Inflammatory macrophage (primary cell): ENCODE measurements at regions not wholly inside any gene's neighbourhood (a gene's known extent, or its start where the extent isn't known, plus 50 kb on each side); places are given as distances from the start of the nearest gene placed in this dataset.
"Not testable (repeated sequence)": the region's sequence is repeated elsewhere in the genome, so short reads cannot be mapped to it uniquely, and the experiment has no call there.

ENCODE experiments used
- DNase-seq, 2 donors: peaks; one replicate each; pipeline ENCODE4 v3.0.0-alpha.2; 2020 to 2022

- no peak for DNase-seq
Measured at GRCh38 chr1:100629391-100629790, 90.2 kb upstream of the VCAM1 start.

- peak; percentile 12 to 58 for DNase-seq
Measured at GRCh38 chr1:100631015-100631551, 88.5 kb upstream of the VCAM1 start.

- no peak for DNase-seq
Measured at GRCh38 chr1:100642826-100643225, 76.7 kb upstream of the VCAM1 start.

DNA sequence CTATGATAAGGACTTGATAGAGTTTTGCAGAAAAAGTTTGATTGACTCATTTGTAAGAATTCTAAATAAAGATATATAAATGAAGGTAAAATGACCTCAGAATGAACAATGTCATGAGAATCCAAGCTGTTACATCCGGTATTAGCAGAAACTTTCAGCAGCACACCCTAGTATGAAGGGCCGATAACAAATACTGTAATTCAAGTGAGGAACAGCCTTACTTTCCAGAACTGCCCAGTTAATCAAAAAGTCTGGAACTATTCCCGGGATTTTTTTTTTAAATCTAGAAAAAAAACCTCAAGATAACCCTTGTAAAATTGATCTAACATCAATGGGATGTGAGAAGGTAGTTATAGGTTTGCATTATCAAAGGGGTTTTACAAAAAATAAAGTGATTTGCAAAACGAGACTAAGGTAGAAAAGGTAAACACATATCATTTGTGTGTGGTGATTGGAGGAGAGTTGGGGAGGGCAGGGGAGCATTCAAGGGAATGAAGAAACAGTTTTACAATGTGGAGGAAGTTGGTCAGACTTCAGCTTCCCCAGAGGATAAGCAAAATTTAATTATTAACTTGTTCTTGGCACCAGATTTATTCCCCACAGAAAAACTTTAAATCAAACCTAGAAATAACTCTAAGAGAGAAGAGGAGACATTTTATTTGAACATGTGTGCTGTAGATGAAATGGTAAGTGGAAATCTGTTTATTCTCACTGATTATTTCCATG lies 75.9 kb upstream of the VCAM1 start:
- DNase-seq = no peak

DNA sequence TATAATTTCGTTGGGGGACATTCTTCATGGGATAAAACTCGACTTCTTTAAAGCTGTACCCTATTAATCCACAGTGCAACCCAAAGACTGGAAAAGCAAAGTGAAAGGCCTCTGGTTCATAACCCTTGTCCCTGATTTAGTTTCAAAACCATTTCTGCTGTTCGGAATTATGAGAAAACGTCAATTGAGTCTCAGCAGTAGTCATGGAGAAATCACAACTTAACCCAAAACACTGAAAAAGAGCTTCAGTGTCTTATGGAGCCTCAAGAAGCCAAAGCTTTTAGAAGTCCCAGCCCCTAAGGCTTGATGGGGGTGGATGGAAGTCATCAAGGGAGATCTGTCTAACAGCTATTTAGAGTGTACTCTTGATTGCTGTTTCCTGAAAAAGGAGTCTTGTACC lies 73.5 kb upstream of the VCAM1 start:
- no peak for DNase-seq

- DNase-seq = no peak
Measured at GRCh38 chr1:100649146-100649545, 70.4 kb upstream of the VCAM1 start.

GRCh38 chr1:100657876-100658715 lies 61.4 kb upstream of the VCAM1 start:
- no peak for DNase-seq

DNA sequence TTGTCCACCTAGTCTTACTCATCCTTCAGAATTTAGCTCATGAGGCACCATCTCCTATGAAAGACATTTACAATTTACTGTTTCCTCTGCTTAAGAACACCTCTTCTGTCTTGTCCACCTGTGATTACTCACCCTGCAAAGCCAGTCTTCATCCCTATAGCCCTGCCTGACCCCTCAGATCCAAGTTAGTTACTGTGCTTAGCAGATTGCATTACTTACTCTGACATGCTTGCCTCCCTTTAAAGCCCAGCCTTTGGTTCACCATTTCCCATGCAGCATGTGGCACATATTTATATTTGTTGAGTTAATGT lies 60.9 kb upstream of the VCAM1 start:
- no peak for DNase-seq

- DNase-seq = no peak
Measured at GRCh38 chr1:100661176-100661575, 58.4 kb upstream of the VCAM1 start.

DNA sequence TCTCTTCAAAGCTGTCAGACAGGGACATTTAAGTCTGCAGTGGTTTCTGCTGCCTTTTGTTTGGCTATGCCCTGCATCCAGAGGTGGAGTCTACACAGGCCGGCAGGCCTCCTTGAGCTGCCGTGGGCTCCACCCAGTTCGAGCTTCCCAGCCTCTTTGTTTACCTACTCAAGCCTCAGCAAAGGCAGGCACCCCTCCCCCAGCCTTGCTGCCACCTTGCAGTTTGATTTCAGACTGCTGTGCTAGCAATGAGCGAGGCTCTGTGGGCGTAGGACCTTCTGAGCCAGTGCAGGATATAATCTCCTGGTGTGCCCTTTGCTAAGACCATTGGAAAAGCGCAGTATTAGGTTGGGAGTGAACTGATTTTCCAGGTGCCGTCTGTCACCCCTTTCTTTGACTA lies 51.0 kb upstream of the VCAM1 start:
- DNase-seq = not testable (repeated sequence)
